HG02852 (cell line): ENCODE measurements at regions not wholly inside any gene's neighbourhood (a gene's known extent, or its start where the extent isn't known, plus 50 kb on each side); places are given as distances from the start of the nearest gene placed in this dataset.
A peak's percentile ranks its signal among the peaks of the same experiment; 100 is the strongest.

ENCODE experiments used
- ATAC-seq: cut with Tn5 transposase; IDR thresholded peaks from one replicate; pipeline ENCODE4 v1.9.1; 2021; ENCODE audit warnings: mild to moderate bottlenecking, moderate library complexity; ENCODE audit not compliant: unreplicated experiment

DNA sequence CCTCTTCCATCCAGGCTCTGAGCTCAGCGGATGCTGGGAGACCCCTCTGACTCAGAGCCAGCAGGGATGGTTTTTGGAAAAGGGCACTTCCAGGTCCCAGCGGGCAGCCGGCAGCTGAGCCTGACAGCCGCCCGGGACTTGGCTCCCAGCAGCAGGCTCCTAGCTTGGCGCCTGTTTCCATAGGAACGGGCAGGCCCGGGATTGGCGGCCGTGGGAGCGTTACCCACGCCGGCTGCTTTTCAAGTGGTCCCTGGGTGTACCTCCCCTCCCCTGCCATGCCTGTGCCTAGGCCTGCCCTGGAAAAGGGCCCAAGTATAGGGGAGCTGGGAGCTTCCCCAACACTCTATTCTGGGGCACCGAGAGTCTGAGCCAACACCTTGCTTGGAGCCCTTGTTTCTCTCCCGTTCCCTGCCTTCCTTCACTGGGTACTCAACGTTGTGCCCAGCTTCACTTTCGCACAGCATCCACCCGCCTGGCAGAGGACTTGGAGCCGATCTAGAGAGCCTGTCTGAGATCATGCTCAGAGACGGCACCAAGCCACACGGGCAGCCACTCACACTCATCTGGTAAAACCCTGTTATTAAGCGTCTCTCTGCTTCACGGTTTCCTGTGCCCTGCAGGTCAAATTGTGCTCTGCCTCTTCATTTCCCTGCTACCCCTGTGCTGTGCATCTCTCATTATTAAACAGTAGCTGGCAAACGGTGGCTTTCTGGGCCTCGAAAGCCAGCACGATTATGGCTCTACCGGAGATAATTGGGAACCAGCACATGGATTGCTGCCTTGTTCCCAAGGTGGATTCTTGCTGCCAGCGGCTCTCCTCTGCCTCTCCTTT is 521.5 kb downstream of the BCOR start:
- no peak for ATAC-seq

DNA sequence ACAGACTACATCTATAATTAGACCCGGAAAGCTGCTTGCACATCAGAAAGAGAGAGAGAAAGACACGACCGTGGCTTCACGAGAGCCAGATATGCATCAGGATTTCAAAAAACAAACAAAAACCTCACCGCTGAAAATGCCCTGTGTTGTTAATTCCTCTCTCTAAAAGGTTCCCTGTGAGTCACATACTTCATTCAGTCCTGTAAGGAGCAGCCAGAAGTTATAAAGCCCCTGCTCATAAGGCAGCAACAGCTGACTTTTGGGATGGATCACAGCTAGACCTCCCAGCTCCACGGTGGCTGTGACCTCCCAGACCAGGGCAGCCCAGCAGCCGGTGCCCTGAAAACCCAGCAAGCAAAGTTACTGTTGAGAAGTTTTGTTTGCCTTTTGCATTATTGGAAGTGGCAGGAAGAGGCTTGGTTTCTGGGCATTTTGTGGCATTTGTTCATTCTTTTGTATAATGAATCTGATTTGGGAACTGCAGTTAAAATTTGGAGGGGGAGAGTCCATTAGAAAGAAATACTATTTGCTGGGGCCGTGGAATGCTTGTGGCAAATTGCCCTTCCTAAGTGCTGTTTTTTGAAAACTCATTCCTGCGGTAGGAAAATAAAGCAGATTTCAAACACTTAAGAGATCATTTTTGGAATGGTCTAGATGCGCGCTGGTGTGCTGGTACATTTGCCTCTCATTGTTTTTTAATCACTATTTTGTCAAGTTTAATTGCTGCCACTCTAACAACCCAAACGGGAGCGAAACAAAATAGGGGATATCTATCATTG is 520.4 kb downstream of the BCOR start:
- ATAC-seq = no peak

DNA sequence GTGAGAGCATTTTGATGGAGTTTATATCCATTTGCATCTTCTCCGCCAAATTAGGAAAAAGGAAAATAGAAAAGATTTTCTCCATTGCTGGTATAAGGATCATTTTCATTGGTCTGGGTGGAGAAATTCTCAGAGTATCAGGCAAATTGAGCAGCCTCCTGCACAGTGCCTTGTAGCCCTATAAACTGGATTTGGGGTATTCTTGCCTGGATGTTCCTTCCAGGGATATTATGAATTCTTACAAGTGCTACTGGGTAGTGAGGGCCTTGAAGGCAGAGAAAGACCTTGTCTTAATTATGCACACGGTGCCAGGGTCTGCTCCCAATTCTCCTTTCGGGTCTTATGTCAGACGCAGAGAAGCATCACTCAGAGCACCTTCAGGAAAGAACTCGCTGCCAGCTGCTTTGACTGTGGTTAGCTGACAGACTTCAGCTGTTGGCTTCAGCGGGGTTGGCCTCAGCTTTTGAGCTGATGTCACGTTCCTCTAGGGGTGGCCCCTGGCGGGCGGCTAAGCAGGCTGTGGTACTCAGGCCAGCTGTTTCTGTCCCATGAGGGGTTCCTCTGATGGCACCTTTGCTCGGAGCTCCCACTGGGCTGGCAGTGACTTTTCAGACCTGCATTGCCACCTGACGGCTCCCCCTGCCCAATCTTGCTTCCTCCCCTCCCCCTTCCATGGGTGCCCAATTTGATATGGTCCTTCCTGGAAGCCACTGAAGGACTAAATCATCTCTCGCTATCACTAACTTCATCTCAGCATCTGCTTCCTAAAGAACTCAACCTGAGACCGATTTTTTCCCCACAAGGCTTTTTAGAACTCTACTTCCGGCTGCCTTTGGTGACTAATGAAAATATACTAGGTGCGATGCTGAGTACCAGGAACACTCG is 519.5 kb downstream of the BCOR start:
- peak; percentile 84 for ATAC-seq

DNA sequence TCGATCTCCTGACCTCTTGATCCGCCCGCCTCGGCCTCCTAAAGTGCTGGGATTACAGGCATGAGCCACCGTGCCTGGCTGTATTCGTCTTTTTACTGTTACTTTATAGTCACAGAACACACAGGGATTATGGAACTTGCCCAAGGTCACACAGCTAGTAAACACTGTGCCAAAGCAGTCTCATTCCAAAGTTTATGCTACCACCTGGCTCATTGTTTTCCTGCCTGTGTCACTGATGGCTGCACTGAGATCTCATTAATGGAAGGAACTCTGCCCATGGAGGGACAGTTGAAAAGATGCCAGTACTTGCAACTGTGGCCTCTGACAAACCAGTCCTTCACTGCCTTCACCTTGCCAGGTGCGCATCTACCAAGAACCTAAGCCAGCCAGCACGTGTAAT is 517.7 kb downstream of the BCOR start:
- ATAC-seq = no peak

DNA sequence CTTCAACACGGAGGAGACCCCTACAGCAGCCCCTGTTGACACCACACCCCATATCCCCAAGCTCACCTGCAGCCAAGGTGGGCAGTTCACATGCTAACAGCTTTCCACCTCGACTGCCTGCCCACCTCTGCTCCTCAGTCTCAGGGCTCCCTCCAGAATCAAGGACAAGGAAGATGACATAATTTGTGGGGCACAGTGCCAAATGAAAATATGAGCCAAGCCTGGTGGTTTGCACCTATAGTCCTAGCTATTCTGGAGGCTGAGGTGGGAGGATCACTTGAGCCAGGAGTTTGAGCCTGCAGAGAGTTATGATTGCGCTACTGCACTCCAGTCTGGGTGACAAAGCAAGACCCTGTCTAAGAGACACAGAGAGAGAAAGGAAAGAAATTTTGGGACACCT is 516.3 kb downstream of the BCOR start:
- ATAC-seq = no peak

DNA sequence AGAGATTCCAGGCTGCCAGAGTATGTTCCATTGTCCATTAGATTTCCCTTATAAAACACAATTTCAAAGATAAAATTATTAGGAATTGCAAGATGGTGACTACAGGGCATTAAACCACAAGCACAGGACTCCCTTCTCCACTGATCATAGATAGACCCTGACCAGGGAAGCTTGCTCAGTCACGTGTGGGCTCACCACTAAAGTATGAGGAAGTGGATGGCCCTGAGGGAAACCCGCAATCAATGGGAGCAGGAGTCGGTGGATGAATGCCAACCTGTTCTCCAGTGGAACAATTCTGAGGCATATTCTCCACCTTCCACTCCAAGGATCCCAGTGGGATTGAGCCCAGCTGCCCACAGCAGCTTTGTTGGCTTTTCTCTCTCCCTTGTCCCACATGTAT is 515.7 kb downstream of the BCOR start:
- no peak for ATAC-seq

DNA sequence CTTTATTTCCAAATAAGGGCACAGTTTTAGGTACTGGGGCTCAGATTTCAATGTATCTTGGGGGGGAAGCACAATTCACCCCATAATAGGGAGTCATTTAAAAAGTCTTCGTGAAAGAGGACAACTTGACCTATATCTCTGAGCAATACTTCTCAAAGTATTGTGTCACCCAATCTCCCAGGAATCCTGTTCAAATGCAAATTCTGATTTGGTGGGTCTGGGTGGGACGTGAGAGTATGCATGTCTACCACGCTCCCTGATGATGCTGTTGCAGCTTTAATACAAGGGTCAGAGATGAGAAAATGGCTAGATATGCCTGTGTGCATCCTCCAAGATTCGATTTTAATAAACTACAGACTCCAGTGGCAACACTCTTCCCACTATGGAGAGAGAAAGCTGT is 514.8 kb downstream of the BCOR start:
- no peak for ATAC-seq

DNA sequence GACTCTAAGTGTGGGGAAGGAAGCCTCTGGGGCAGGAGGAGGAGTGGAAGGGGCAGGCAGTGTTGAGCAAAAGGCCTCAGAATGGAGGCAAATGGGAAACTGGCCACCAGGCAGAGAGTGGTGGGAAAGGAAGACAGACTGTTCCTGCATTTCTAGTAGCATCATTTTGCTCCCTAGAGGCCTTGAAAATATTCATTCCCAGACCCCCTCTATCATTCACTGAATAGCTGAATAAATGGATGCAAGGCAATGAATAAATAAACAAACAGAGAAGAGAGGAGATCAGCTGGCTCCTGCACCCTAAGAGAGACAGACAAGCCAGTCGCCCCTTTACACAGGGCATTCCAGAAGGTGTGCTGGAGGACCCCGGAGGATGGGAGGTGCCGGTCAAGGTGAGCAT is 511.9 kb downstream of the BCOR start:
- no peak for ATAC-seq

DNA sequence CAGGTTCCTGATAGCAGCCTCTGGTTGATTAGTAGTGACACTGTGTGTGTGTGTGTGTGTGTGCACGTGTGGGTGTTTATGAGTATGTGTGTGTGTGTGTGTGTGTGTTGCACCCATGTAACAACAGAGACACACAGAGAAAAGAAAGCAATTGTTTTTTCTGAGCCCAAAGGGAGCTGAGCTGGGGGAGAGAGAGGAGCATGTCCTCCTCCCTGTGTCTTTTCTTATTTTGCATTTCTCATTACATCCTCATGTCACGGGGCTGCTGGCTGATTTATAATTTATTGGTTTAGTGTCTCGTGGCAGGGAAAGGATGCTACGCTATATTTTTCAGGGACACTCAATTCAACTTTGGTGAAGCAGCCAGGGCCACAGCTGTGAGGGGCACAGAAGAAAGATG is 511.4 kb downstream of the BCOR start:
- no peak for ATAC-seq

DNA sequence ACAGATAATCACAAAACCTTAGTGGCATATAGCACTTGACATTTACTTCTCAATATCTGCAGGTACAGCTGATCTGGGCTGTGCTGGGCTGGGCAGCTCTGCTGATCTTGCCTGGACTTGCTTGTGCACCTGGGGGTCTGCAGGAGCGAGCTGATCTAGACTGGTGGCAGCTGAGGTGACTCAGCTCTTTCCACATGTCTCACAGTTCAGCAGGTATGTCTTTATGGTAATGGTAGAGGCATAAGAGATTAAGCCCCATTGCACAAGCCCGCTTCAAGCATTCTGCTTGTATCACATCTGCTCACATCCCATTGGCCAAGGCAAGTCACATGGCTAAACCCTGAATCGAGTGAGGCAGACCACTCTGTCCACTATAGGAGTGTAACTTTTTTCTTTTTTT is 506.7 kb downstream of the BCOR start:
- no peak for ATAC-seq

DNA sequence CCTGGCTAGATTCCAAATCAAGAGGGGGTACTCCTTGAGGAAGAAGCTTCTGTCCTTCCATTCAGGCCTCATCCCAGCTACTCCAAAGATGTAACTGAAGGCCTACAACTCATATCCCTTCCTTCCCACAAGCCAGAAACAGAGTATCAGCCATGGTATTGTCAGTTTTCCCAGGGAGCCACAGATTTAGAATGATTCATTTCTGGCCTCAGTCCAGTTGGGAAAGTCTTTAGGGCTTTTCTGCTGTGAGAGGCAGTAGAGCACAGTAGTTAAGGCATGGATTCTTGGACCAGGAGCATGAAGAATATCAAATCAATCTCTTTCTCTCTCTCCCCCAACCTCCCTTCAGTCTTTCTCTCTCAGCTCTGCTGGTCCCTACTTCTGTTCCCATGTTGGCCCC is 505.0 kb downstream of the BCOR start:
- ATAC-seq = no peak

DNA sequence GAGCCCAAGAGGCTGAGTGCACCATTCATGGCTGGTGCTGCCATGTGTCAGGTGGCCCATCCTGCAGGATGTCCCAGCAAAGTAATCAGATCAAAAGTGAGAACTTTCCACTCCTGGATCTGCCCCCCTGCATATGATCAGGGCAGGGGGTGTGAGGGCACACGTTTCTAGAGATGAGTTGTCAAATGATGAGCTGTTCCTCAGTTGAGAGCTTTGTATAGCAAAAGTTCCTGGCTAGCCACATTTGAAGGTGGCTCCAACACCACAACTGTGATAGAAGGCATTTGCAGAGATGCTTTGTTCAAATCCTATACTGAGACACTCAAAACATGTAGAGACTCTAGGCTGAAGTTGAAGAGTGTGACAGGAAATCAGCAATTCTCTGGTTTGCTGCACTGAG is 501.8 kb downstream of the BCOR start:
- ATAC-seq = no peak

DNA sequence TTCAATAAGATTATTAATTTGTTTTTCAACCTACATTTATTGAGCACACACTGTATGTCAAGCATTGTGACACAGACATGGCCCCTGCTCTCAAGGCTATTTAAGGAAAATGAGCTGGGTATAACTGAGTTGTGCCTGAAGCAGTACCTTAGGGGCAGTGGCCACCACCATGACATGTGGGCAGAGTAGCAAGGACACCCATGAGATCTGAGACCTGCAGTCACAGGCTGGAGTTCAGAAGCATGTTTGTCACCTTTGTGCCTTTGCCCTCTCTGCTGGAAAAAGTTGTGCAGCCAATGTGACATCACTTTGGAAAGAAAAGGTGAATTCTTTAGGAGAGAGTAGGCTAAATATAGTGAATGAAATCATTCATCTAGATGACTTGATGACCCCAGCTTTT is 501.3 kb downstream of the BCOR start:
- no peak for ATAC-seq

DNA sequence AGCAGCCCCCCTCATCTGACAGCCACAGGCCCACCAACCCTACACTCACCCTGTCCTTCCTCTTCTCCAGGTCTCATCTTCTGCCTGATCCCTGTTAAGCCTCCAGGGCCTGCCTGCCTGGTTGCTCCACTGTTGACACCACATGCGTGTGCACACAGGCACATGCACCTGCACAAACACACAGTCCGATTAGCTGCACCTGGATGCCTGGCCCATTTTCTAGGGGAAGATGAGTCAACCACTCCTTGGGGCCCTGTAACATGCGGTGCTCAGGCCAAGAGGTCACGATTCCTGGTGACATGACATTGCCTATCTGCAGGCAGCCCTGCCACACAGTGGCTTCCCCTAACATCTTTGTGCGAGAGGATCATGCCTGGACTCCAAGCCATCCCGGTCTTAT is 498.4 kb downstream of the BCOR start:
- ATAC-seq = no peak

DNA sequence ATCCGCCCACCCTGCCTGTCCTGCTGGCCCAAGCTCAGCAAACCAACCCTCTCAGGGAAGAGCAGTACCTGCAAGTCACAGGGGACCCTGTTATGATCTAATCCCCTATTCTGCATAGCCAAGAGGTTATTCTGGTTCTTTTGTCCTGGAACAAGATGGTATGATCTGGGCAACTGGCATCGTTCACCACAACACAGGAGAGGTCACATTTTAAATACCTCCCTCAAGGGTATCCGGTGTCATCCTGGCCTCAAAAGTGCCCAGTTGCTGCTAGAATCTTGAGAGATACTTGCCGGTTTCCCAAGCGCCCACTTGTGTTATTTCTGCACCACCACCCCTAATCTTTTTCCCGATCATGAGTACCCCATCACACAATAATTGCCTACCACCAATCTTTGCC is 497.5 kb downstream of the BCOR start:
- no peak for ATAC-seq

DNA sequence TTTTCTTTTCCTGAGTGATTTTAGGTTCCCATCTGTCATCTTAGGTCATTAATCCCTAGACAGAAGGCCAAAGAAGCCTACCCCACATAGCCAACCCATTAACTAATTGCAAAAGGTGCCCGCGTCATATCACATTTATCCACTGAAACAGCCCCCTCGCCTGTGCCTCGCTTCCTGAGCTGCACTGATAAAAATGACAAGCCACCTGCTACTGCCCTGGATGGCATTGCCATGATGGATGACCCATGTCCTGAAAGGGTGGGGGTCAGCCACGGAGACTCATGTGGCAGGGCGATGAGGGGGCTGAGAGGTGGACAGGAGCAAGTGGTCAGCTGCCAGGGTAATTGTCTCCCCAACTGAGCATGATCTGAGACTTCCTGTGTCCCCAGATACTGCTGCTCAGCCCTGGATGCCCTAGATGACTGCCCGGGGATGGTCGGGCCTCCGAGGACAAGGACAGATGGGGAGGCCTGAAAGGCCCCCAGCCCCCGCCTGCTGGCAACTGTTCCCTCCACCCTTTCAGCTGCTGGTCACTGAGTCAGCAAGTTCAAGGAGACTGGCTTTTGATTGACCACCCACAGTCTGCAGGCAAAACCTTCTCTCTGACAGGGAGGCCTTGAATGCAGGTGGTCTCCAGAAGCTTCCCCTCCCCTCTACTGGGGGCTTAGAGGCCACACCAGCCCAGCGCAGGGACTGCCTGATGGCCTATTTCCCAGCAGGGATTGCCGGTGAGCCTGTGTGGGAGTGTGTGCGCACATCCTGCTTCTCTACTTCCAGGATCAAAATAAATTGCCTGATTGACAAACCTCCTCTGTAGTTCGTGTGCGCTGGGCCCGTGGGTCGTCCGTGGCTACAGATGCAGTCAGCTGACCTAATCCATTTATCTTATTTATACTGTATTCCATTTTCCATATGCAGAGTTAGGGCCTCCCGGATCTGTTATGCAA is 496.3 kb downstream of the BCOR start:
- ATAC-seq = no peak

DNA sequence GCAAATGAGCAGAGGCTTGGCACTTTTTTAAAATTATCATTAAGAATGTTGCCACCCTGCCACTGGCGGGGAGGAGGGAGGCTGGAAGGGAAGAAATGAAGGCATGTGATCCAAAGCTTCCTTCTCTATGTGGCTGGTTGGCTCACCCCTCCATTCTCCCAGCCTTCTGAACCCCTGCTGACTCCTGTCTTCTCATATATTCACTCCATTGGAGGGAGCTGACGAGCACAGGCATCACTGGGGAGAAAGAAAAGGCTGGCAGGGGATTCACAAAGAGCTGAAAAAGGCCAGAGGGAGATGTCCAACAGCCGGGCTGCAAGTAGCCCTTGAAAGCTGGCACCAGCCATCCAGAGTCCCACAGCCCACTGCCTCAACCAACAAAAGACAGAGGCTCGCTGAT is 495.6 kb downstream of the BCOR start:
- ATAC-seq = no peak

DNA sequence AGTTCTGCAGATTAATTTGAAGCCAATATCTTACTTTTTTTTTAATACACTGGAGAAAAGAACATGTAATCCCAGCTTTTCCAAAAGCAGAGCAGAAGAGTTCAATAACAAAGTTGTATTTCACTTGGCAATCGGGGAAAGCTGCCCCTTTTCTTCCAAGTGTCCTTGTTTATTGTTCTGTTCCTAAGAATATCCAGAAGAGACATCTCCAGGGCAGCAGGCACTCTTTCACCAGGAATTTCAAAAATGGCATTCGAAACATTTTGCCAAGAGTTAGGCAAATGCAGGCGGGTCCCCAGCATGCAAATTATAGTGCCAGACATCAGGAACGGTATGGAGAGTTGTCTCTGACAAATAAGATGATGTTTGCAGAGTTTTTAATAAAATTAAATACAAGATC is 494.5 kb downstream of the BCOR start:
- ATAC-seq = no peak

DNA sequence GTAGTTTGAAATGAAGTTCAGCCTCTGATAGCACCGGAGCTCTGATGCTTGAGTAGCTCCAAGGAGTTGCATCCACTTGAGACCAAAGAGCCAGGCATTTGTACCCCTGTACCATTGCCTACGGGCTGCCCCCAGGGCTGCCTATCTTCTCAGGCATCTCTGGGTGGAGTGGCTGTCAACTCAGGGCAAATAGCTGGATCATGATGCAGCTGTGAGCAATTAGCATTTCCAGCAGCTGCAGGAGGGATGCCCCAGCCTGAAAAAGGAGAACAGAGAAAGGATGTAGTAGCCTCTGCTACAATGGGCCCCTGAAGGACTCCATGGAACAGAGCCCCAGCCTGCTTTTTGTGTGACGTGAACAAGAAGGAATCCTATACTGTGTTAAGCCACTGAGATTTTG is 492.6 kb downstream of the BCOR start:
- no peak for ATAC-seq

DNA sequence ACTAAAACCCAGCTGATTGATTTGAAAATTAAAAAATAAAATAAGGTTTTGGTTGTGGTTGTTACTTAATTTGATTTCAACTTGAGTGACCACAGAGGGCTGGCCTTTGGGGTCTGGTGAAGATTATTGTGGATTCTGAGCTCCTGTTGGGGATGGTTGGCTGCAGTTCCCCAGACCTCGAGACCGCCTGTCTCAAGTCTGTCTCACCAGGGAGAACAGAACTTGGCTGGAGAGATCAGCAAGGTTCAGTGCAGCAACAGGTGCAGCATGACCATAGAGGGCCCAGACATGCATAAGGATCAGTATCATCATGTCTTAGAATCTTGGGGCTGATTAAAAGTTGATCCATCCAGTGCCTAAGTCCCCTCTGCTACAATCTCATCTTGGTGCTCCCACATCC is 491.9 kb downstream of the BCOR start:
- no peak for ATAC-seq
